K562 (cell line): ENCODE measurements at regions not wholly inside any gene's neighbourhood (a gene's known extent, or its start where the extent isn't known, plus 50 kb on each side); places are given as distances from the start of the nearest gene placed in this dataset.

Source experiments
- CBX3 ChIP-seq, 2 experiments: IDR thresholded peaks; 1 replicate in 1 of 2; 2 replicates in 1 of 2; pipeline ENCODE4 v1.6.1; 2012; ENCODE audit warnings: inconsistent platforms in 2 of 2, low read length in 2 of 2, borderline replicate concordance in 1 of 2, control low read depth in 1 of 2
- CBX8 ChIP-seq: fragments of 200-600 bp; sonication (generic); IDR thresholded peaks from 2 replicates; pipeline ENCODE4 v1.6.1; 2012; ENCODE audit warnings: borderline replicate concordance, mixed run types, low read depth, mild to moderate bottlenecking, moderate library complexity, mixed read lengths, low read length, control low read depth, inconsistent platforms; ENCODE audit not compliant: poor library complexity, severe bottlenecking; ENCODE audit errors: extremely low read depth
- KAT8 ChIP-seq: fragments of 450-650 bp; IDR thresholded peaks from 2 replicates; pipeline ENCODE4 v1.6.1; 2016; ENCODE audit warnings: low read depth, mild to moderate bottlenecking
- NFATC3 ChIP-seq: fragments of 450-650 bp; IDR thresholded peaks from 2 replicates; pipeline ENCODE4 v1.6.1; 2017; ENCODE audit warnings: mild to moderate bottlenecking
- PHF8 ChIP-seq: fragments of 200-600 bp; sonication (generic); IDR thresholded peaks from 2 replicates; pipeline ENCODE4 v1.6.1; 2012; ENCODE audit warnings: mixed run types, mild to moderate bottlenecking, inconsistent platforms, low read length, moderate library complexity, borderline replicate concordance
- POLR2AphosphoS5 ChIP-seq: IDR thresholded peaks from 2 replicates; pipeline ENCODE4 v1.6.1; 2011; ENCODE audit warnings: mild to moderate bottlenecking, low read depth, low read length, moderate library complexity; ENCODE audit not compliant: control insufficient read depth, insufficient read depth
- TBL1XR1 ChIP-seq, 2 experiments: IDR thresholded peaks; 2 replicates each; pipeline ENCODE4 v1.6.1; 2012; ENCODE audit warnings: improper control_type of control experiment in 2 of 2, low read length in 2 of 2, mild to moderate bottlenecking in 1 of 2
- ZNF253 ChIP-seq: fragments of 250-450 bp; sonication (Bioruptor Pico); conservative IDR thresholded peaks from 2 replicates; pipeline ENCODE4 v1.6.1; 2021; ENCODE audit warnings: mild to moderate bottlenecking
- ZNF830 ChIP-seq: fragments of 250-450 bp; sonication (Bioruptor Pico); IDR thresholded peaks from 2 replicates; pipeline ENCODE4 v1.5.0; 2021; ENCODE audit warnings: mild to moderate bottlenecking
- TF ChIP-seq, protein P1 (sequence below), 3 experiments: IDR thresholded peaks in 2 of 3; conservative IDR thresholded peaks in 1 of 3; 2 replicates each; pipeline ENCODE4 v1.5.1; 2011 to 2012; ENCODE audit warnings: low read length in 3 of 3, mild to moderate bottlenecking in 3 of 3, control low read depth in 2 of 3, improper control_type of control experiment in 1 of 3, inconsistent platforms in 1 of 3, low read depth in 1 of 3, mixed read lengths in 1 of 3, moderate library complexity in 1 of 3; ENCODE audit not compliant: insufficient read depth in 2 of 3
- TF ChIP-seq, protein P2 (sequence below): fragments of 250-450 bp; sonication (Bioruptor Pico); IDR thresholded peaks from 2 replicates; pipeline ENCODE4 v1.4.0; 2020
- TF ChIP-seq, protein P3 (sequence below): fragments of 150-350 bp; conservative IDR thresholded peaks from 2 replicates; pipeline ENCODE4 v1.6.1; 2014; ENCODE audit warnings: low read length

DNA sequence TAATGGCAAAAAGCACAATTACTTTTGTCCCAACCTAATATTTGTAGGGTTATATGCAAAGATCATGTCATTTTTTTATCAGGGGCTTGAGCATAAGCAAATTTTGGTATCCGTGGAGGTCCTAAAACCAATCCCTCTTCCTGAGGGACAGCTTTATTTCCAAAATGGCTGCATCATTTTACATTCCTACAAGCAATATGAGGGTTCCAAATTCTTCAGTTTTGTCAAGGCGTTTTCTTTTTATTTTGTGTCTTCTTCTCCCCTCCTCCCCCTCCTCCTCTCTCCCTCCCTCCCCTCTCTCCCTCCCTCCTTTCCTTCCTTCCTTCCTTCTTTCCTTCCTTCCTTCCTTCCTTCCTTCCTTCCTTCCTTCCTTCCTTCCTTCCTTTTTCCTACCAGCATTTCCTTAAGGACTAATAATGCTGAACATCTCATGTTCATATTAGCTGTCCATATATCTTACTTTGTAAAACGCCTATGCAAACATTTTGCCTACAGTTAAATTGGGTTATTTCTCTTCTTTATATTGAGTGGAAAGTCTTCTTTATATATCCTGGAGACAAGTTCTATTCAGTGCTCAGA, 881.8 kb downstream of the DCDC2C start:
- no peak for TF ChIP-seq KAT8
- TF ChIP-seq ZNF253 (CRISPR knock-in tag) = no peak
- TF ChIP-seq PHF8 = no peak
- TF ChIP-seq TBL1XR1 (IDR thresholded peaks at IDR 0.05; ENCODE audit: low read length in 2 of 2) = no peak
- TF ChIP-seq CBX8 = no peak
- TF ChIP-seq, protein P1, sequence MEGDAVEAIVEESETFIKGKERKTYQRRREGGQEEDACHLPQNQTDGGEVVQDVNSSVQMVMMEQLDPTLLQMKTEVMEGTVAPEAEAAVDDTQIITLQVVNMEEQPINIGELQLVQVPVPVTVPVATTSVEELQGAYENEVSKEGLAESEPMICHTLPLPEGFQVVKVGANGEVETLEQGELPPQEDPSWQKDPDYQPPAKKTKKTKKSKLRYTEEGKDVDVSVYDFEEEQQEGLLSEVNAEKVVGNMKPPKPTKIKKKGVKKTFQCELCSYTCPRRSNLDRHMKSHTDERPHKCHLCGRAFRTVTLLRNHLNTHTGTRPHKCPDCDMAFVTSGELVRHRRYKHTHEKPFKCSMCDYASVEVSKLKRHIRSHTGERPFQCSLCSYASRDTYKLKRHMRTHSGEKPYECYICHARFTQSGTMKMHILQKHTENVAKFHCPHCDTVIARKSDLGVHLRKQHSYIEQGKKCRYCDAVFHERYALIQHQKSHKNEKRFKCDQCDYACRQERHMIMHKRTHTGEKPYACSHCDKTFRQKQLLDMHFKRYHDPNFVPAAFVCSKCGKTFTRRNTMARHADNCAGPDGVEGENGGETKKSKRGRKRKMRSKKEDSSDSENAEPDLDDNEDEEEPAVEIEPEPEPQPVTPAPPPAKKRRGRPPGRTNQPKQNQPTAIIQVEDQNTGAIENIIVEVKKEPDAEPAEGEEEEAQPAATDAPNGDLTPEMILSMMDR (IDR thresholded peaks at IDR 0.05 in 2 of 3, conservative IDR thresholded peaks at IDR 0.05 in 1 of 3; ENCODE audit: insufficient read depth in 2 of 3, low read depth in 1 of 3, low read length in 3 of 3) = no peak
- no peak for TF ChIP-seq CBX3 (IDR thresholded peaks at IDR 0.05; ENCODE audit: borderline replicate concordance in 1 of 2, low read length in 2 of 2)
- TF ChIP-seq, protein P2, sequence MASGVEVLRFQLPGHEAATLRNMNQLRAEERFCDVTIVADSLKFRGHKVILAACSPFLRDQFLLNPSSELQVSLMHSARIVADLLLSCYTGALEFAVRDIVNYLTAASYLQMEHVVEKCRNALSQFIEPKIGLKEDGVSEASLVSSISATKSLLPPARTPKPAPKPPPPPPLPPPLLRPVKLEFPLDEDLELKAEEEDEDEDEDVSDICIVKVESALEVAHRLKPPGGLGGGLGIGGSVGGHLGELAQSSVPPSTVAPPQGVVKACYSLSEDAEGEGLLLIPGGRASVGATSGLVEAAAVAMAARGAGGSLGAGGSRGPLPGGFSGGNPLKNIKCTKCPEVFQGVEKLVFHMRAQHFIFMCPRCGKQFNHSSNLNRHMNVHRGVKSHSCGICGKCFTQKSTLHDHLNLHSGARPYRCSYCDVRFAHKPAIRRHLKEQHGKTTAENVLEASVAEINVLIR (CRISPR knock-in tag) = no peak
- TF ChIP-seq ZNF830 = no peak
- TF ChIP-seq, protein P3, sequence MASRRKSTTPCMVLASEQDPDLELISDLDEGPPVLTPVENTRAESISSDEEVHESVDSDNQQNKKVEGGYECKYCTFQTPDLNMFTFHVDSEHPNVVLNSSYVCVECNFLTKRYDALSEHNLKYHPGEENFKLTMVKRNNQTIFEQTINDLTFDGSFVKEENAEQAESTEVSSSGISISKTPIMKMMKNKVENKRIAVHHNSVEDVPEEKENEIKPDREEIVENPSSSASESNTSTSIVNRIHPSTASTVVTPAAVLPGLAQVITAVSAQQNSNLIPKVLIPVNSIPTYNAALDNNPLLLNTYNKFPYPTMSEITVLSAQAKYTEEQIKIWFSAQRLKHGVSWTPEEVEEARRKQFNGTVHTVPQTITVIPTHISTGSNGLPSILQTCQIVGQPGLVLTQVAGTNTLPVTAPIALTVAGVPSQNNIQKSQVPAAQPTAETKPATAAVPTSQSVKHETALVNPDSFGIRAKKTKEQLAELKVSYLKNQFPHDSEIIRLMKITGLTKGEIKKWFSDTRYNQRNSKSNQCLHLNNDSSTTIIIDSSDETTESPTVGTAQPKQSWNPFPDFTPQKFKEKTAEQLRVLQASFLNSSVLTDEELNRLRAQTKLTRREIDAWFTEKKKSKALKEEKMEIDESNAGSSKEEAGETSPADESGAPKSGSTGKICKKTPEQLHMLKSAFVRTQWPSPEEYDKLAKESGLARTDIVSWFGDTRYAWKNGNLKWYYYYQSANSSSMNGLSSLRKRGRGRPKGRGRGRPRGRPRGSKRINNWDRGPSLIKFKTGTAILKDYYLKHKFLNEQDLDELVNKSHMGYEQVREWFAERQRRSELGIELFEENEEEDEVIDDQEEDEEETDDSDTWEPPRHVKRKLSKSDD = no peak
- no peak for TF ChIP-seq POLR2AphosphoS5
- no peak for TF ChIP-seq NFATC3
